HG02610 (cell line): ENCODE measurements at regions not wholly inside any gene's neighbourhood (a gene's known extent, or its start where the extent isn't known, plus 50 kb on each side); places are given as distances from the start of the nearest gene placed in this dataset.

ENCODE experiments used
- ATAC-seq: cut with Tn5 transposase; IDR thresholded peaks from one replicate; pipeline ENCODE4 v1.9.1; 2021; ENCODE audit warnings: mild to moderate bottlenecking, moderate library complexity; ENCODE audit not compliant: unreplicated experiment

DNA sequence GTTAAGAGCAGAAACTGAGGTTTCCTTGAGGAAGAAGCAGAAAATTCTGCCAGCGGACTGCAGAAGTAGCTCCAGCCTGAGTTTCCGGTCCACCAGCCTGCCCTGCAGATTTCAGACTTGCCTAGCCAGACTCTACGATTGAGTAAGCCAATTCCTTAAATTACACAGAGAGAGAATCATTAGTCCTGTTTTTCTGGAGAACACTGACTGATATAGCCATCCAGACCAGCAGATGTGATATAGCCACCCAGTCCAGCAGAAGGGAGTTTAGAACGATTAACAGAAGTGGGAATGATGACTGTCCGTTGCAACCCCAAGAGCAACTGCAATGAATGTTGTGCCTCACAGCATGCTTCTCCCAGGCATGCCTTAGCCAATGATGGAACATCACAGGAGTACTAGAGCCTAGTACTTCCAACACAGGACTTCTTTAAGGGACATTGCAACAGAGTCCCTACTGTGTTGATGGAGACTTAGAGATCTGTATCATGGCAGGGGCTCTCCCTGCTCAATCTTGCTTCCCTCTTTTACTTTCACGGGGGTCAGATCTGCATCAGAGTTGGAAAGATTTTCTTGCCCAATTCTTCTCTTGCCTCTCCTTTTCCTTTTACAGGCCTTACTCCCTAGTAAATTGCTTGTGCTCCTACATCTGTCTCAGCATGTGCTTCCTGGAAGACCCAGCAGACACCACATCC lies 264.6 kb upstream of the CLNK start:
- ATAC-seq = peak; percentile 52

DNA sequence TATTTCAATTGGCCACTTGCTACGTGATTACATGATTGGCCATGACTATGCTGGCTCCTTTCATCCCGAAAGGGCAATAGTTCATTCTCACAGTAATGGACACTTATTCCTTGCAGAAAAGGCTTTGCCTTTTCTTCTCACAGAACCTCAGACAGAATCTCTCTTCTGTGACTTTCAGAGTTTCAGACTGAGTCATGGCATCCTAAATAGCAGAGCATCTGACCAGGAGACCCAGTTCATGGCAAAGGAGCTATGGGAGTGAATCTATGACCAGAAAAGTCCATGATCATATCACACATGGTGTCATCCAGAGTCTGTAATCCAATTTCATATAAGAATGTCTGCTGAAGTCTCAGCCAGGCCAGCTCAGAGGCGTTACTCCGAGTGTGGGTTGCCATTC lies 263.3 kb upstream of the CLNK start:
- peak; percentile 55 for ATAC-seq

DNA sequence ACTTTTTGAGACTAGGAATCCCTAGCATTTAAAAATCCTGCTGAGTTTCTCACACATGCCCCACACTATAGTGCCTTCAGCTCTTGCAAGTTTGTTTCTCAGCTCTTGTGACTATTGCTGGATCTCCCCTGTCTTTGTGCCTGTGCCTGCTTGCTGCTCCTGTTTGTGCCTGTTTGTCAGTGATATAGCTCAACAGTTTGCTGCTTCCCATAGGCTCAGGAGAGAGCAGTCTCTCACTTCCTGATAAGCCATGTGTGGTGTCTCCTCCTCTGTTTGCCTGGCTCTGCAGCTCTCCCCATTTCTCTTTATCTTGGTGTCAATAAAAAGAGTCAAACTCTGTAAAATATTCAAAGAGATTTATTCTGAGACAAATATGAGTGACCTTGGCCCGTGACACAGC lies 259.8 kb upstream of the CLNK start:
- no peak for ATAC-seq

DNA sequence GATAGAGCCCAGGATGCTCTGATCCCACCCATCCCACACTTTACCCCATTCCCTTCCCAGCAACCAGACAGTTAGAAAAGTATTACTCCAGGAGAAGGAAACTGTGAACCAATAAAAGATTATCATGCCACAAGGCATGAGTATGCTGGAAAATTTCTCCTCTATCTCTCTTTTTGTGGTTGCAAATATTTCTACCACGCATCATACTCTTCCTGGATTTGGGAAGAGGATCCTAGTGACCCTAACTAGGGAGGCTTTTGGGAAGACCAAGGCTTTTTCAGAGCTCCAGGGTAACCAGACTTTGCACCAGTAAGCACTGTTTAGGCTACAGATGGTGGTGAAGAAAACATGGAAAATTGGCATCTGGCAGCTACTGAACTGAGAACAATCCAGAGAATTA lies 257.6 kb upstream of the CLNK start:
- ATAC-seq = no peak

DNA sequence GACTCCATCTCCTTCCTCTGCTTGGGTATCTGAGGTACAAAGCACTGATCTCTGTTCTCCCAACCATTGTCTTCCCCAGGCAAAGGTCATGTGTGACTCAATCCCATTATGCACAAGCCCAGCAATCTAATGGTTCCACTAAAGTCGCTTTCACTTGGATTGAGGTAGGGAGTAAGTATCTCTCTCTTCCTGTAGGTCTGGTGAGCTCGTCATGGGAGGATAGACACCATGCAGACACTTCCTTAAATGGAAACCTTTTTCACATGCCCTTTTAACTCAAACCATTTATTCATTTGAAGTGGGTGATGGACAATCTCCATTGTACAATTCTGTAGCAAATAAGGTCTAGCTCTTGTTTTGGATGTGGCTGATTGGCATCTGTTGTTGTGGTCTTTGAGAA lies 245.2 kb upstream of the CLNK start:
- no peak for ATAC-seq

DNA sequence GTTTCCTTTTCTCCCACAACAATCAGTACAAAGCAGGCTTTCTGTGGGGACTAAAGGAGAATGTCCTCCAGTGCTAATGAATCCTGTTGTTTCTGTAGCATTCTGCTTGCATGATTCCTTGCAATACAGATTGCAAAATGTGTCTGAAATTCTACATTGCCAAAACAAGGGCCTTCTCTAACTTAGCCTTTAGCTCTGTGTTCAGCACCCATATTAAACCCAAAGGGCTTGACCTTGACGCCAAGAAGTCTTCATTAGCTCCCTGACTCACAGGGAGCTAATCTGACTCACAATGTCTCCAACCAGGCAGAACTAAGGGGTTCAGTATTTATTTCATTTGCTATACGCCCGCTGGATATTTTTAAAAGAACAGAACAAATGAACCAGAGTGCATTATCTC lies 241.4 kb upstream of the CLNK start:
- no peak for ATAC-seq

DNA sequence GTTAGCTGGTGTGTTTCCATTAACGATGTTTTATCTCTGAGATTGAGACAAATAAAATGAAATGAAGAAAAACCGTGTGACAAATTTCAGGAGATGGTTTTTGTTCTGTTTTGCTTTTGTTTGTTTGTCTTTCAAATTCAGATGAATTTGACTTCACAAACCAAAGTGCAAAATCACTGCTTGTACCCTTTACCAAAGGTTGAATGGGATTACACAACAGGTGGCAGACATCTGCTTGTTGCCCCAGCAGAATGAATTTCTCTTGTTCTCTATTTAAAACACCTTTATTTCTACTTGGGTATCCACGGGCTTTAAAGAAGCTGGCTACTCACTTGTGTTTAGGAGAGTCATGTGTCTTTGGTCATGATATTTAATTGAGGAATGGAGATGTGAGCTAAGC lies 239.7 kb upstream of the CLNK start:
- ATAC-seq = no peak

DNA sequence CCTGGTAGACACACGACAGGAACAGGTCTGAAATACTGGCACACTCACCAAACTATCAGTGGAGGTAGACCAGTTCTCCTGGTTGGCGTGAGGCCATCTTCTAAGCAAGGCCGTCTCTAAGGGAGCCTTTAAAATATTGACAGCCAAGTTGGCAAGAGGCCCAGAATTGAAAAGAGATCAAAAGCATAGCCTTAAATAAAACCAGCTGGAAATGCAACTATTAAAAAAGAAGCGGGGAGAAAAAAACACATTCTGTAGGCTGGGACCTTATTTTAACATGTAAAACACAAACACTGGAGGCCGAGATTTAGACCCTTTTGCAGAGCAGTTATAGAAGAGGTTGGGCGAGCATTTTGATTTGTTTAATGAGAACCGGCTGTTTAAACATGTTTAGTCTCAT lies 233.0 kb upstream of the CLNK start:
- ATAC-seq = no peak

DNA sequence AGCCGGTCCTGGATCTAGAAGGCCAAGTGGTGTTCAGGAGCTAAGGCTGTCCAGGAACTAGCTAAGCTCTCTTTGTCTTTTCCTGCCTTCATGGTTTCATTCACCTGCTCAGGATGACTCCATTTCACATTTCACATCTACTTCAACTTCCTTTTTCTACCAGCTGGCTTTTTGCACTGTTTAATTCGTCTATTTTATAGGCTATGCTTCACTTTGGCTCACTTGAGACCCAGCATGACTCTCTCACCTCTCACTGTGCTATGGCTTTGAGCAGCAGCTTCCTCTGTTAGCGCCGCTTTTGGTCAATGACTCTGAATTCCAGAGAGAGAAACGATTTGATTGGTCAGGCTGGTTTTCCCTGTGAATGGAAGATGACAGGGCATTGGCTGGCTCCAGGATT lies 213.5 kb upstream of the CLNK start:
- ATAC-seq = no peak

DNA sequence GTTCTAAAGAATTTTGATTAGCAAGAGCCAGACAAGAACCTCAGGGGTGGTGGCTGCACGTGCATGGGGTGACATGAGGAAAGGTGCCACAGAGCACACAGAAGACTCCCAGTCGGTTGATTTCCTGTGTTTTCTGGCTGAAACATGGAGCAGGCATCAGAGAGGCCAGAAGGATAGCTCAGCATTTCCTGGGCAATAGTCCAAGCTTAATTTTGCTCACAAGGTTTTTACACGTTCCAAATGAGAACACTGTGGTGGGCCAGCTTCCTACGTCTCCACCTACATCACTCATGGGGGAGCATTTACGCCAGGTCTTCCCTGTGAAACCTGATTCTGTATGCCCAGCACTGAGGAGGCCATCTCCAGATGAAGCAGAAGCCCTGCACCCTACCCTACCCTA lies 212.5 kb upstream of the CLNK start:
- ATAC-seq = no peak

DNA sequence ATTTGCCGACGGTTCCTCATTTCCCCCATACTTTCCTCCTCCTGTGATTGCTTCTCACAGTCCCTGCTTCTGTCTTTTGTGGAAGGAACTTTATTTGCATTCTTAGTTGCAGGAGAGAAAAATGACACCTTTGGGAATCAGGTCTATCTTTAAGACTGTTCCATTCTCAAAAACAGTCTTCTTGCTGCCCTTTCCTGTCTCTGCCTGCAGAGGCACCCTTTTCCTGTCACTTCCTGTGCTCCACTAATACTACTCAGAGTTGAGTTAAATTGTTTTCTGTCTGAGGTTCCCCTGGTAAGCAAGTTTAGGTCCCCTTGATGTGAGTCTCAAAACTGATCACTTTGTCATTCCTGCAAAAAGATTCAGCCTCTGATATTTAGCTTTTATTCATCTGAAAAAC lies 208.8 kb upstream of the CLNK start:
- ATAC-seq = peak; percentile 74

DNA sequence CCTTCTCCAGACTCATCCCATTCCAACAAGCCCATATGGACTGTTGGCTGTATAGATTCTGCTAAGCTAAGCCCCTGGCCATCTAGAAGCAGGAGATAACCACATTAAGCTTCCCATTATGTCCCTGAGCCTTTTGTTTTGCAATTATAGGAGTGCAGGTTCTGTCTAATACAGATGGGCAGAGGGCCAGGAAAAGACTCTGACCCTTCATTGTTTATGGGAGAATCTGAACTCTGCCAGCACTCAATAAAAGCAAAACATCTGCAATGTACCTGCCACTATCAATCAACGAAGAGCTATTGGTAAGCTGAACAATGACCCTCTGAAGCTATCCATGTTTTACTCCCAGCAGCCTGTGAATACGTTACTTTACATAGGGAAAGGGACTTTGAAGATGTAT lies 207.3 kb upstream of the CLNK start:
- no peak for ATAC-seq

DNA sequence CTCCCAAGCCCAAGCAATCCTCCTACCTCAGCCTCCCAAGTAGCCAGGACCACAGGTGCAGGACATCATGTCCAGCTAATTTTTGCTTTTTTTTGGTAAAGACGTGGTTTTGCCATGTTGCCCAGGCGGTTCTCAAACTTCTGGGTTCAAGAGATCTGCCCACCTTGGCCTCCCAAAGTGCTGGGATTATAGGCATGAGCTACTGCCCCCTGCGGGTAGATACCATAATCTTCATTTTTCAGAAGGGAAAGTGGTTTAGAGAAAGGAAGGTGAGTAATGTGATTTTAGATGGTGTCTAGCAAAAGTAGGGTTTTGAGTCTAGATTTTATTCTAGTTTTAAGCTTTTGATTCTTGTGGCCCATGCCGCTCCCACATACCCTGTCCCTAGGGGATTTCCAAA lies 205.3 kb upstream of the CLNK start:
- no peak for ATAC-seq

DNA sequence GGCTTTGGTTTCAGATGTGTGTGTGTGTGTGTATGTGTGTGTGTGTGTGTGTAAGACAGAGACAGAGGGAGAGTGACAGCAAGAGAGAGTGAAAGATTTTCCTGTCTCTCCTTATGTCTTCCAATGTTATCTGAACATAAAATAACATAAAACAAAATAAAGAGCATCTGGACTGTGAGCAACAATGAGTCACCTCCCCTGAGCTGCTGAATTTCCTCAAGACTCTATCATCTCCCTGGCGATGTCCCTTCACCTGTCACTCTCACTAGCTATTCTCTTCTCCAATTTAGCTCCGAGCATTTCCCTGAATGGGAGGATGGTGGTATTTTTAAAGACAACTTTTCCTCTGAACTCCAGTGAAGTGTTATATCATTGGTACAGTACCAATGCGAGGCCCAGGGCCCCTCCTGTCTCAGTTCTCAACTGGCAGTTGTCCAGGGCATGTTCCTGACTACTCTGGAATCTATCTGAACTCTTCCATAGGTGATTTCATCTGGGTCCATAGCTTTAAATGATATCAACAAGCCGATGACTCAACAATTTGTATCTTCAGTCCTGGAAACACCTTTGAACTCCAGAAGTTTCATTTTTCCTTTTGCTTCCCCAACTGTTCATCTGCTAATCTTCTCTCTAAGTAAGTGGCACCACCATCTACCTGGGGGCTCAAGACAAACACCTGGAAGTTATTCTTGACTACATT lies 195.0 kb upstream of the CLNK start:
- no peak for ATAC-seq

DNA sequence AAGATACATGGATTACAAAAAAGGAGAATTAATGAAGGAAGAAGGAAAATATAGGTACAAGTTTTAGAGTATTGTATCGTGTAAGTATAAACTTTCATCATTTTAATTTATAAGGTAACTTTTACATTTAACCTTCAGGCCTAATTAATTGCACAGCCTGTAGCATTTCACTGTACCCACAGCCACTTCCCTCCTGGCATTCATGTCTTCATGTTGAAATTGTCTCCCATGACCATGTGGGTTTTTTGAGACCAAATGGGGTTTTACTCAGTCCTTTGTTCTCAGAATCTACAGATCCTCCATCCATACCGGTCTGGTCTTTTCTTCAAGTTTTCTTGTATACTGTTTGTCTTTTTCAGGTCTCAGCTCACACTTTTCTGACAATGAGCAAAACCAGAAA lies 194.3 kb upstream of the CLNK start:
- ATAC-seq = no peak

DNA sequence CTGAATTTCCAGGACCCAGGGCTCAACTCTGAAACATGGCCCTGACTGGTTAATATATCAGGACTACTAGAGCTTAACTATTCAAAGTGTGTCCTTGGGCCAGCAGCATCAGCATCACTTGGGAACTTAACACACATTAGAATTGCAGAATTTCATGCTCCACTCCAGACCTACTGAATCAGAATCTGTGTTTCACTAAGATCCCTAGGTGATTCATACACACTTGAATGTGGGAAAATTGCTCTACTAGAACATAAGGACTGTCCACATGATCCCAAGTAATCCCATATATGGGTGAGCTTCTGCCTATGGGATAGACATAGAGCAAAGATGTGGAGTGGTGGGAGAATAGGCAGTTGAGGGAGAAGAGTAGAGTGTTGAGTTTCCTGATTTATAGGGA lies 192.5 kb upstream of the CLNK start:
- no peak for ATAC-seq

DNA sequence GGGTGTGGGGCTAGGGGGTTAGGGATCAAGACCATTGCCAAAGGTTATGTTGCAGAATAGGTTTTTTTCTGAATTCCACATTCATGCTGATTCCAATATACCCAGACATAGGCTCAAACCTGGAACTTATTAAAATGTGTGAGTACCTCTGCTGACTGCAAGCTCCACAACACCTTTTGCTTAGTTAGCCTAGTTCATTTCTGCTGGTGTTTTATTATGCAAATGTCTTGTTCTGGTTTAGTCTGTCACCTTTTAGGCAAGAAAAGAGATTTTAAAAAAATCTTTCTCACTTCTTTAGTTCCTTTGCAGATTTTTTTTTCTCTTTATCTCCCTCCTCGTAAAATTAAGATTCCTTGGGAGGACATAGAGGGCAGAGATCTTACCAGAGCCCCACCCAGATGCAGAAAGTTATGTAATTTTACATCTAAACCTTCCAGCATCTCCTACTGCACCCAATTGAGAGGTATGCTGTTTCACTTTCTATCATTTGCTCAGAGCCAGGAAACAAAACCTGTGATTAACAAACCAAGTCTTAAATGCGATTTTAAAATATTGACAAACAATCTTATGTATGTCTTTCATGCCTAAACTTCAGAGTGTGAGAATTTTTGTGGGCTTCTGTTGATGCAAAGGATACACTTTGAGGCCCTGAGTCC lies 190.7 kb upstream of the CLNK start:
- no peak for ATAC-seq

DNA sequence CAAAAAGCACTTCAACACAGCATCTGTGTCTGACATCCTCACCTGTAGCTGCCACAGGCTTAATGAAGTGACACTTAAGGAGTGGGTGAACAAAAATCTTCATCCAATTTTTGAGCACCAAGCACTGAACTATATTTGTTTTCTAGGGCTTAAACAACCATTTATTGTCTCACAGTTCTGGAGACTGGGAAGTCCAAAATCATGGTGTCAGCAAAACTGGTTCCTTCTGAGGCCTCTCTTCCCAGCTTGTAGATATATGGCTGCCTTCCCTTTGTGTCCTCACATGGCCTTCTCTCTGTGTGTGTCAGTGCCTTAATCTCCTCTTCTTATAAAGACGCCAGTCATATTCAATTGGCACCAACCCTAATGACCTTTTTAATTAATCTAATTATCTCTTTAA lies 189.2 kb upstream of the CLNK start:
- ATAC-seq = no peak

DNA sequence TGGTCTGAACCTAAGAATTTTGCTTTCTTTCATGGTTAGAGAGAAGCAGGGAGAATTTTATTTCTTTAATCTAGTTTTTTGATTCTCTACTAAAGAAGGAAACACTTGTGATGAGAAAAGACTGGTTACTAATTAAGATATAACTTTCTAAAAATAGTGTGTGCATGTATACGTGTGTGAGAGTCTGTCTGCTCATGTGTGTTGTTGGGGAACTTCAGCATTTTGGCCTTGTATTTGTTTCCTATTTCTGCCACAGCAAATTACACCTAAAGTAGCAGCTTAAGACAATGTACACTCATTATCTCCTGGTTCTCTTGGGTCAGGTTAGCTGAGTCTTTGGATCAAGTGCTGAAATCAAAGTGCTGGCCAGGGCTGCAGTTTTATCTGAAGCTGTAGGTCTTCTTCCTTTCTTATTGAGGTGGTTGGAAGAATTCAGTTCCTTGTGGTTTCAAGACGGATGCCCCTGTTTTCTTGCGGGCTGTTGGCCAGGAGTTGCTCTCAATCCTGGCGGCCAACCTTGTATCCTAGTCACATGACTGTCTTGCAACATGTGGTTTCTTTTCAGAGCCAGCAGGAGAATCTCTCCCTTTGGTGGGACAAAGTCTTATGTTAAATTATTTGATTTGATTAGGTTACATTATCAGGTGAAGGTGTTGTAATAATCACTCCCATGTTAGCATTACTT lies 188.4 kb upstream of the CLNK start:
- no peak for ATAC-seq

DNA sequence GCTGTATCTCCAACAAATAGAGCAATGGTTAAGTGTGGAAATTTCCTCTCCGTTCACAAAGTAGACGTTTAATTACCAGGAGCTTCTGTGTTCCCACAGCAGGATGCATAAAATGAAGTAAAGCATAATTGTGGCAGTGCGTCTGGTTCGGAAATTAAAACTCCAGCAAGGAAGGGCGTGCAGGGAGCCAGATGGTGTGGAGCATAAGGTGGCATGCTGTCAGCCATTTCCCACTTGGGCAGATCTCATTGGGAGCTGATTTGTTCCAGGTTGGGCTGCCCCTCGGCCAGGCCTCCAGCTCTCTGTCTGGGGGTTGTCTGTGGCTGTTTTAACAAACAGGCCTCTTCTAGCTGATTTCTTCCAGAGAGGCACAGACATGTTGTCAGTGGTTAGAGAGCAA lies 182.1 kb upstream of the CLNK start:
- no peak for ATAC-seq

DNA sequence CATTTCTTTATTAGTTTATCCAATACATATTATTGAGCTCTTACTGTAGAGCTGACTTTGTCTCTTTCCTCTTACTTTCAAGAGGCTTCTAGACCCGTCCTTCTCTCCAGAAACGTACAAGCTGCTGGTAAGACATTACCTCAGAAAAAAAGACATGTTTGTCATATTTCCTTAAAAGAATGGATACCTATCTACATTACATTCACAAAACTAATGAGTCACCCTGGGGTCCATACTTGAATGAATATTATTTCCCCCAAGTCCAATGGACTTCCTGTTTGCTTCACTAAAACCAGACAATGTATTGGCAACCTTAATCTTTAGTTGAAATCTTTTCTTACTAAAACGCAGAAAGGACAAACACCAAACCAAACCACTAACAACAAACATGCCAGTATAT lies 176.5 kb upstream of the CLNK start:
- ATAC-seq = no peak

DNA sequence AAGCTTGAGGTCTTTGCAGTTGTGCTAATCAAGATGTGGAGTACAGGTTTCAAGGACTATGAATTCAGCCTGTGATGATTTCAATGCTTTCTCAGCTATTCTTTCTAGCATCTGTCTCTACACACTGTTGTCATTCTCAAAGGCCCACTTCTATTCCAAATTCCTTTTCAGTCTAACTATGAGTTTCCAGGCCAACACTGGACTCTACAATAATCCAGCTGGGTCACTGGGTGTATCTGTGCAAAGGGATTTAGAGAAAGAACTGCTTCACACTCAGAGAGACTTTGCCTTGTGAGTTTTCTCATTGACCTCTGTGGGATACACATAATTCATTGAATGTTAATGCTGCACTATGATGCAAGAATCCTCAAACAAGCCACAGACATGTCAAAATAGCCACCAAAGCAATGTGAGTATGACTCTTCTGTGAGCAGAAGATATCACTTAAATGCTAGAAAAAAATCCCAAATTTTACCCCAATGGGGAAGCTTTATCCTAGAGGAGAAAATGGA lies 171.8 kb upstream of the CLNK start:
- no peak for ATAC-seq
